ENCODE measurements at regions not wholly inside any gene's neighbourhood (a gene's known extent, or its start where the extent isn't known, plus 50 kb on each side); places are given as distances from the start of the nearest gene placed in this dataset.

- no peak overlapping the region for H2AK5ac ChIP-seq (ENCODE audit: insufficient read length, low read length)
- H3K36me3 Mint-ChIP-seq (ENCODE audit: insufficient read depth in 1 of 3, low read depth in 3 of 3) = peaks cover 0 to 1% (median 0%) of the 10 kb centered on the region in 3 experiments; a peak in 2 of 7 replicates
- no peak for DNase-seq
- H2BK5ac ChIP-seq (ENCODE audit: insufficient read length, low read length) = no peak overlapping the region
- TF ChIP-seq, protein P1, sequence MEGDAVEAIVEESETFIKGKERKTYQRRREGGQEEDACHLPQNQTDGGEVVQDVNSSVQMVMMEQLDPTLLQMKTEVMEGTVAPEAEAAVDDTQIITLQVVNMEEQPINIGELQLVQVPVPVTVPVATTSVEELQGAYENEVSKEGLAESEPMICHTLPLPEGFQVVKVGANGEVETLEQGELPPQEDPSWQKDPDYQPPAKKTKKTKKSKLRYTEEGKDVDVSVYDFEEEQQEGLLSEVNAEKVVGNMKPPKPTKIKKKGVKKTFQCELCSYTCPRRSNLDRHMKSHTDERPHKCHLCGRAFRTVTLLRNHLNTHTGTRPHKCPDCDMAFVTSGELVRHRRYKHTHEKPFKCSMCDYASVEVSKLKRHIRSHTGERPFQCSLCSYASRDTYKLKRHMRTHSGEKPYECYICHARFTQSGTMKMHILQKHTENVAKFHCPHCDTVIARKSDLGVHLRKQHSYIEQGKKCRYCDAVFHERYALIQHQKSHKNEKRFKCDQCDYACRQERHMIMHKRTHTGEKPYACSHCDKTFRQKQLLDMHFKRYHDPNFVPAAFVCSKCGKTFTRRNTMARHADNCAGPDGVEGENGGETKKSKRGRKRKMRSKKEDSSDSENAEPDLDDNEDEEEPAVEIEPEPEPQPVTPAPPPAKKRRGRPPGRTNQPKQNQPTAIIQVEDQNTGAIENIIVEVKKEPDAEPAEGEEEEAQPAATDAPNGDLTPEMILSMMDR (conservative IDR thresholded peaks at IDR 0.05) = no peak
- H4K8ac ChIP-seq (replicated peaks; ENCODE audit: insufficient read length, low read depth, low read length) = no peak overlapping the region
- no peak overlapping the region for H3K56ac ChIP-seq (ENCODE audit: insufficient read length, low read depth, low read length)
- no CpG with 5 or more reads among the region's 4 CpGs for WGBS (ENCODE audit: extremely low coverage, insufficient read length, low lambda C conversion rate)
- H3K4me3 Mint-ChIP-seq = no peak overlapping the region
- no peak overlapping the region for H3K23ac ChIP-seq (ENCODE audit: insufficient read length, low read depth, low read length)
- no peak overlapping the region for H3K14ac ChIP-seq (ENCODE audit: insufficient read depth, low read length)
- no peak overlapping the region for H2BK20ac ChIP-seq (ENCODE audit: low read depth, low read length, poor library complexity, severe bottlenecking)
- H2AFZ ChIP-seq (ENCODE audit: low read length) = no peak overlapping the region
- H2BK120ac ChIP-seq (ENCODE audit: low read depth, low read length, poor library complexity, severe bottlenecking) = no peak overlapping the region
- no peak overlapping the region for H2BK15ac ChIP-seq (ENCODE audit: low read depth, low read length)
- no peaks in the 10 kb centered on the region for H3K27me3 ChIP-seq (ENCODE audit: insufficient read depth, low read length)
- no peaks in the 10 kb centered on the region for H3K79me1 ChIP-seq (ENCODE audit: insufficient read depth, low read depth, low read length, poor library complexity, severe bottlenecking)
- H3K23me2 ChIP-seq (ENCODE audit: insufficient read length, low read depth, low read length, poor library complexity, severe bottlenecking) = no peaks in the 10 kb centered on the region
- no peak overlapping the region for H3K27ac ChIP-seq (ENCODE audit: insufficient read length, low read depth, low read length)
- no peak overlapping the region for H3T11ph ChIP-seq (ENCODE audit: low read length)
- H3K4me2 ChIP-seq (ENCODE audit: insufficient read depth, insufficient read length, low read length) = no peak overlapping the region
- H4K91ac ChIP-seq (ENCODE audit: insufficient read length, low read depth, low read length) = no peak overlapping the region
- H3K79me2 ChIP-seq (ENCODE audit: insufficient read depth, low read length) = no peaks in the 10 kb centered on the region
- no peaks in the 10 kb centered on the region for H4K20me1 ChIP-seq (ENCODE audit: control insufficient read depth, insufficient read depth, insufficient read length)
- H3K9me3 ChIP-seq (ENCODE audit: control insufficient read depth, low read depth, low read length) = no peaks in the 10 kb centered on the region
- H3K27me3 Mint-ChIP-seq (ENCODE audit: low read depth) = no peaks in the 10 kb centered on the region
- H3K4me1 Mint-ChIP-seq = peaks cover 0 to 8% of the 10 kb centered on the region in 2 experiments; a peak in 2 of 4 replicates
- peak overlapping the region in 1 of 3 experiments; percentile 7; a peak in 1 of 7 replicates for H3K27ac Mint-ChIP-seq
- no peaks in the 10 kb centered on the region for H3K4me1 ChIP-seq (ENCODE audit: insufficient read depth, low read length)
- H3K9me3 Mint-ChIP-seq = peaks cover 8 to 9% of the 10 kb centered on the region in 2 experiments
- H3K9ac ChIP-seq (ENCODE audit: extremely low read depth, insufficient read length, low read length) = no peak overlapping the region
- no peak overlapping the region for H3K4ac ChIP-seq (ENCODE audit: low read depth, low read length)
- H3K18ac ChIP-seq (ENCODE audit: insufficient read length, low read depth, low read length) = no peak overlapping the region
- H4K5ac ChIP-seq (ENCODE audit: insufficient read length, low read depth, low read length) = no peak overlapping the region
- no peak overlapping the region for H2BK12ac ChIP-seq (ENCODE audit: insufficient read length, low read depth, low read length)
Observed at GRCh38 chr21:14290576-14290975, 74.6 kb downstream of the RBM11 start.

Measured in H9 (cell line).